Right lobe of liver (tissue), 4 donors: ENCODE measurements at regions not wholly inside any gene's neighbourhood (a gene's known extent, or its start where the extent isn't known, plus 50 kb on each side); places are given as distances from the start of the nearest gene placed in this dataset.

Experiments
- POLR2A ChIP-seq: fragments of 450-650 bp; IDR thresholded peaks from one replicate; pipeline ENCODE4 v1.6.1; 2017; ENCODE audit warnings: antibody characterized with exemption, mild to moderate bottlenecking
- TF ChIP-seq, protein P1 (sequence below), 4 donors: fragments of 200-600 bp in 3 of 4; fragments of 450-650 bp in 1 of 4; IDR thresholded peaks; one replicate each; pipeline versions ENCODE4 v1.5.1 to v1.8.0; 2016 to 2022; ENCODE audit warnings: antibody characterized with exemption in 4 of 4, mild to moderate bottlenecking in 2 of 4
- donor health status: DM: no; HTN: no; CAD: no.
- donor health status: DM: no; HTN: no; CAD: no.
- donor health status: DM: no; HTN: yes; CAD: no.

DNA sequence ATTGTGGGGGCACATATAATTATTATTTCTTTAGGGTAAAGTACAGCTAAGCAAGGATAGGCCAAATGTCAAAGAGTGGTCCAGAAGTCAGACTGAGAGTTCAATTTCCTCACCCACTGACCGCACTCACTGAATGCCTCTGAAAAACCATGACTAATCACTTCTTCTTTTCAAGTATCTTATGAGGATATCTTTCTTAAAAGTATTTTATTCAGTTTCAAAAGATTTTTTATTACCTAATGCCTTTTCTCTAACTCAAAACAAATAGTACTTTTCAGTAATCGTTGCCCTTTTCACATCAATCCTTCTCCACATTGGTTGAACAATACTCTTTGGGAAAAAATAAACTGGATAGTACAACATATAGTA lies 61.7 kb upstream of the CAMK2D start:
- TF ChIP-seq, protein P1, sequence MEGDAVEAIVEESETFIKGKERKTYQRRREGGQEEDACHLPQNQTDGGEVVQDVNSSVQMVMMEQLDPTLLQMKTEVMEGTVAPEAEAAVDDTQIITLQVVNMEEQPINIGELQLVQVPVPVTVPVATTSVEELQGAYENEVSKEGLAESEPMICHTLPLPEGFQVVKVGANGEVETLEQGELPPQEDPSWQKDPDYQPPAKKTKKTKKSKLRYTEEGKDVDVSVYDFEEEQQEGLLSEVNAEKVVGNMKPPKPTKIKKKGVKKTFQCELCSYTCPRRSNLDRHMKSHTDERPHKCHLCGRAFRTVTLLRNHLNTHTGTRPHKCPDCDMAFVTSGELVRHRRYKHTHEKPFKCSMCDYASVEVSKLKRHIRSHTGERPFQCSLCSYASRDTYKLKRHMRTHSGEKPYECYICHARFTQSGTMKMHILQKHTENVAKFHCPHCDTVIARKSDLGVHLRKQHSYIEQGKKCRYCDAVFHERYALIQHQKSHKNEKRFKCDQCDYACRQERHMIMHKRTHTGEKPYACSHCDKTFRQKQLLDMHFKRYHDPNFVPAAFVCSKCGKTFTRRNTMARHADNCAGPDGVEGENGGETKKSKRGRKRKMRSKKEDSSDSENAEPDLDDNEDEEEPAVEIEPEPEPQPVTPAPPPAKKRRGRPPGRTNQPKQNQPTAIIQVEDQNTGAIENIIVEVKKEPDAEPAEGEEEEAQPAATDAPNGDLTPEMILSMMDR (IDR thresholded peaks at IDR 0.05): no peak
- no peak for TF ChIP-seq POLR2A
